PC-9 (cell line): ENCODE measurements at regions not wholly inside any gene's neighbourhood (a gene's known extent, or its start where the extent isn't known, plus 50 kb on each side); places are given as distances from the start of the nearest gene placed in this dataset.

Experiments
- EZH2 ChIP-seq: fragments of 200-600 bp; sonication (generic); IDR thresholded peaks from 2 replicates; pipeline ENCODE4 v1.8.0; 2017; ENCODE audit warnings: antibody characterized with exemption, low read depth
- TF ChIP-seq, protein P1 (sequence below): fragments of 200-600 bp; sonication (generic); conservative IDR thresholded peaks from 2 replicates; pipeline ENCODE4 v1.6.1; 2017; ENCODE audit warnings: mixed run types, antibody characterized with exemption, mild to moderate bottlenecking, moderate library complexity

DNA sequence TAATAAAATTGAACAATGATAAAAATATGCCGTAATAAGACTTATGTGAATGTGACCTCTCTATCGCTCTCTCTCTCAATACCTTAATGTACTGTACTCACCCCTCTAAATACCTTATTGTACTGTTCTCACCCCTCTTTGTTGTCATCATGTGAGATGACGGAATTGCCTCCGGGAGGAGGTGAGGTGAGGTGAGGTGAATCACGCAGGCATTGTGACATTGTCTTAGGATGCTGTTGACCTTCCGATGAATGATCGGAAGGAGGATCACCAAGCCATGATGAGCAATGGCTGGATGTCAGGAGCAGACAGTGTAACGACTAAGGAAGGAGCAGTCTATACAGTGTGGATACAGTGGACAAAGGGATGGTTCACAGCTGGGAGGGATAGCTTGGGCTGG, 87.4 kb upstream of the FAM20C start:
- TF ChIP-seq EZH2: no peak
- TF ChIP-seq, protein P1, sequence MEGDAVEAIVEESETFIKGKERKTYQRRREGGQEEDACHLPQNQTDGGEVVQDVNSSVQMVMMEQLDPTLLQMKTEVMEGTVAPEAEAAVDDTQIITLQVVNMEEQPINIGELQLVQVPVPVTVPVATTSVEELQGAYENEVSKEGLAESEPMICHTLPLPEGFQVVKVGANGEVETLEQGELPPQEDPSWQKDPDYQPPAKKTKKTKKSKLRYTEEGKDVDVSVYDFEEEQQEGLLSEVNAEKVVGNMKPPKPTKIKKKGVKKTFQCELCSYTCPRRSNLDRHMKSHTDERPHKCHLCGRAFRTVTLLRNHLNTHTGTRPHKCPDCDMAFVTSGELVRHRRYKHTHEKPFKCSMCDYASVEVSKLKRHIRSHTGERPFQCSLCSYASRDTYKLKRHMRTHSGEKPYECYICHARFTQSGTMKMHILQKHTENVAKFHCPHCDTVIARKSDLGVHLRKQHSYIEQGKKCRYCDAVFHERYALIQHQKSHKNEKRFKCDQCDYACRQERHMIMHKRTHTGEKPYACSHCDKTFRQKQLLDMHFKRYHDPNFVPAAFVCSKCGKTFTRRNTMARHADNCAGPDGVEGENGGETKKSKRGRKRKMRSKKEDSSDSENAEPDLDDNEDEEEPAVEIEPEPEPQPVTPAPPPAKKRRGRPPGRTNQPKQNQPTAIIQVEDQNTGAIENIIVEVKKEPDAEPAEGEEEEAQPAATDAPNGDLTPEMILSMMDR: no peak
